SK-N-SH (cell line): ENCODE measurements at regions not wholly inside any gene's neighbourhood (a gene's known extent, or its start where the extent isn't known, plus 50 kb on each side); places are given as distances from the start of the nearest gene placed in this dataset.

Experiments used
- POLR2AphosphoS5 ChIP-seq: IDR thresholded peaks from 2 replicates; pipeline ENCODE4 v1.6.1; 2012; ENCODE audit warnings: low read depth, low read length
- YY1 ChIP-seq: IDR thresholded peaks from 2 replicates; pipeline ENCODE4 v1.4.0; 2012; ENCODE audit warnings: low read depth, mild to moderate bottlenecking
- TF ChIP-seq, protein P1 (sequence below): fragments of 200-600 bp; sonication (generic); IDR thresholded peaks from 2 replicates; pipeline ENCODE4 v1.6.1; 2017; ENCODE audit warnings: antibody characterized with exemption, mild to moderate bottlenecking, moderate library complexity

DNA sequence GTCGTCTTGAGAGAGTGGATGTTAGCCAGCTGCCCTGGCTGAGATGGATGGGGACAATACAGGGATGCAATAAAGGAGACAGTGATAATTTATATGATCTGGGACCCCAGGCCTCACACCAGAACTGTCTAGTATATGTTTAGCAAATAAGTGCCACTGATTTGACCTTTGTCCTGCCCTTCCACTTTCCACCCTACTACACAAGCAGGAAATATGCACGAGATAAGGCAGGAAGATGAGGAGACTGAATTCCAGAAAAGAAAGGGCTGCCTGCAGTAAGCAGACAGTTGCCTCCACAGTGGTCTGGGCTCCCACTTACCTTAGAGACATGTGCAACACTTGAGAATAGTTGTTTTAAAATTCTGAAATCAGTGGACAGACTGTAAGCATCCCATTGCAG, 80.2 kb upstream of the ZNF91 start:
- TF ChIP-seq, protein P1, sequence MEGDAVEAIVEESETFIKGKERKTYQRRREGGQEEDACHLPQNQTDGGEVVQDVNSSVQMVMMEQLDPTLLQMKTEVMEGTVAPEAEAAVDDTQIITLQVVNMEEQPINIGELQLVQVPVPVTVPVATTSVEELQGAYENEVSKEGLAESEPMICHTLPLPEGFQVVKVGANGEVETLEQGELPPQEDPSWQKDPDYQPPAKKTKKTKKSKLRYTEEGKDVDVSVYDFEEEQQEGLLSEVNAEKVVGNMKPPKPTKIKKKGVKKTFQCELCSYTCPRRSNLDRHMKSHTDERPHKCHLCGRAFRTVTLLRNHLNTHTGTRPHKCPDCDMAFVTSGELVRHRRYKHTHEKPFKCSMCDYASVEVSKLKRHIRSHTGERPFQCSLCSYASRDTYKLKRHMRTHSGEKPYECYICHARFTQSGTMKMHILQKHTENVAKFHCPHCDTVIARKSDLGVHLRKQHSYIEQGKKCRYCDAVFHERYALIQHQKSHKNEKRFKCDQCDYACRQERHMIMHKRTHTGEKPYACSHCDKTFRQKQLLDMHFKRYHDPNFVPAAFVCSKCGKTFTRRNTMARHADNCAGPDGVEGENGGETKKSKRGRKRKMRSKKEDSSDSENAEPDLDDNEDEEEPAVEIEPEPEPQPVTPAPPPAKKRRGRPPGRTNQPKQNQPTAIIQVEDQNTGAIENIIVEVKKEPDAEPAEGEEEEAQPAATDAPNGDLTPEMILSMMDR: no peak
- TF ChIP-seq POLR2AphosphoS5: no peak
- TF ChIP-seq YY1: no peak
